DND-41 (cell line): ENCODE measurements at regions not wholly inside any gene's neighbourhood (a gene's known extent, or its start where the extent isn't known, plus 50 kb on each side); places are given as distances from the start of the nearest gene placed in this dataset.

Experiments
- CTCF ChIP-seq: IDR thresholded peaks from 2 replicates; pipeline ENCODE4 v1.5.1; 2012; ENCODE audit warnings: borderline replicate concordance, low read length, moderate library complexity, mild to moderate bottlenecking; ENCODE audit not compliant: poor library complexity, severe bottlenecking; ENCODE audit errors: extremely low read depth
- EZH2 ChIP-seq: IDR thresholded peaks from 3 replicates; pipeline ENCODE4 v1.6.1; 2012; ENCODE audit warnings: borderline replicate concordance, low read depth, mild to moderate bottlenecking, moderate library complexity, low read length, inconsistent platforms; ENCODE audit not compliant: severe bottlenecking

DNA sequence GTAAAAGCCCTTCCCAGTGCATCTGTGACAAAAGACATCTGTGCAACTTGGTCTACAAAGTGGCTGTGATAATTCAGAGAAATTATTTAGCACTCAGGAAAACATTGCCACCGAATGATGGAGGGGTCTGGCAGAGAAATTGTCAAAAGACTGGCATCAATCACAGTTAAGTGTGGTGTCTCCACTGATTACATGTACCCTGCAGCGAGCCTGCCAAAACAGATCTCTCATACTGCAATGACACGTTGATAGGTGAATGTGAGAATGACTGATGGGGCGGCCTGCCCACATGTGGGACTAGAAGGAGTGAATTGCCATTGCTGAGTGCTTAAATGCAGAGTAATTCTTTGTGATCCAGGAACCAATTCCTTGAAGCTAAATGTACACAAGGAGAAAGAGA, 136.4 kb upstream of the PCSK5 start:
- TF ChIP-seq CTCF (no peak), EZH2 (no peak)
